ENCODE measurements at regions not wholly inside any gene's neighbourhood (a gene's known extent, or its start where the extent isn't known, plus 50 kb on each side); places are given as distances from the start of the nearest gene placed in this dataset.

- TF ChIP-seq YY1 (IDR thresholded peaks at IDR 0.05; ENCODE audit: insufficient read depth, insufficient read length) (no peak), ZNF274 (IDR thresholded peaks at IDR 0.05; ENCODE audit: low read depth, low read length) (no peak), SUZ12 (IDR thresholded peaks at IDR 0.05; ENCODE audit: extremely low read depth, insufficient read depth, insufficient read length) (no peak)
These were observed 111.9 kb upstream of the COL5A2 start for GRCh38 chr2:189291460-189291859.
